ENCODE measurements at regions not wholly inside any gene's neighbourhood (a gene's known extent, or its start where the extent isn't known, plus 50 kb on each side); places are given as distances from the start of the nearest gene placed in this dataset.

GRCh38 chr2:8254791-8255447 lies 426.9 kb upstream of the ID2 start:
- H3K36me3 ChIP-seq (replicated peaks in 1 of 2; ENCODE audit: control insufficient read depth in 1 of 2, insufficient read depth in 2 of 2, low read length in 2 of 2): no peaks in the 10 kb centered on the region
- no peak overlapping the region for H3K27ac ChIP-seq (ENCODE audit: low read depth in 1 of 2, low read length in 2 of 2)
- TF ChIP-seq, protein P1, sequence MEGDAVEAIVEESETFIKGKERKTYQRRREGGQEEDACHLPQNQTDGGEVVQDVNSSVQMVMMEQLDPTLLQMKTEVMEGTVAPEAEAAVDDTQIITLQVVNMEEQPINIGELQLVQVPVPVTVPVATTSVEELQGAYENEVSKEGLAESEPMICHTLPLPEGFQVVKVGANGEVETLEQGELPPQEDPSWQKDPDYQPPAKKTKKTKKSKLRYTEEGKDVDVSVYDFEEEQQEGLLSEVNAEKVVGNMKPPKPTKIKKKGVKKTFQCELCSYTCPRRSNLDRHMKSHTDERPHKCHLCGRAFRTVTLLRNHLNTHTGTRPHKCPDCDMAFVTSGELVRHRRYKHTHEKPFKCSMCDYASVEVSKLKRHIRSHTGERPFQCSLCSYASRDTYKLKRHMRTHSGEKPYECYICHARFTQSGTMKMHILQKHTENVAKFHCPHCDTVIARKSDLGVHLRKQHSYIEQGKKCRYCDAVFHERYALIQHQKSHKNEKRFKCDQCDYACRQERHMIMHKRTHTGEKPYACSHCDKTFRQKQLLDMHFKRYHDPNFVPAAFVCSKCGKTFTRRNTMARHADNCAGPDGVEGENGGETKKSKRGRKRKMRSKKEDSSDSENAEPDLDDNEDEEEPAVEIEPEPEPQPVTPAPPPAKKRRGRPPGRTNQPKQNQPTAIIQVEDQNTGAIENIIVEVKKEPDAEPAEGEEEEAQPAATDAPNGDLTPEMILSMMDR (IDR thresholded peaks at IDR 0.05): no peak
- no peaks in the 10 kb centered on the region for H3K27me3 ChIP-seq (ENCODE audit: control insufficient read depth in 2 of 2, insufficient read depth in 2 of 2, low read length in 2 of 2)
- Mint-ChIP-seq H3K27ac (peak overlapping the region in 1 of 7 donors; percentile 38), H3K4me1 (peaks cover 25% of the 10 kb centered on the region), H3K4me3 (no peak overlapping the region), H3K9me3 (peaks cover 4 to 7% (median 6%) of the 10 kb centered on the region in 7 donors), H3K27me3 (ENCODE audit: low read depth in 3 of 3) (peaks cover 0 to 2% (median 2%) of the 10 kb centered on the region in 3 donors), H3K36me3 (peaks cover 0 to 1% of the 10 kb centered on the region in 2 donors)
- no peaks in the 10 kb centered on the region for H3K79me2 ChIP-seq (ENCODE audit: insufficient read depth, low read length)
- H3K4me3 ChIP-seq (replicated peaks in 1 of 3; ENCODE audit: low read depth in 2 of 3, low read length in 3 of 3): no peak overlapping the region
- intact Hi-C loops (cut with micrococcal nuclease): loop anchor here in 1 of 2 donors (2.0 kb wide), 1 partner anchor 20 kb away; no protein-coding TSS in a partner anchor
- no peak overlapping the region for H3K9ac ChIP-seq (ENCODE audit: insufficient read depth, low read length, poor library complexity, severe bottlenecking)
- no peaks in the 10 kb centered on the region for H3K9me3 ChIP-seq (replicated peaks in 1 of 2; ENCODE audit: control insufficient read depth in 1 of 2, insufficient read depth in 1 of 2, low read length in 2 of 2)
- 96% methylated on average over 5 of the region's 7 CpGs for WGBS (ENCODE audit: insufficient coverage)
- DNase-seq: no peak
- no peak overlapping the region for H2AFZ ChIP-seq (ENCODE audit: insufficient read depth, low read depth, low read length, poor library complexity, severe bottlenecking)
- peaks cover 21 to 24% of the 10 kb centered on the region in 2 donors for H3K4me1 ChIP-seq (ENCODE audit: control insufficient read depth in 1 of 2, insufficient read depth in 2 of 2, low read length in 2 of 2)
- no peak overlapping the region for H3K4me2 ChIP-seq (replicated peaks; ENCODE audit: extremely low read depth, low read length, poor library complexity, severe bottlenecking)
- no peaks in the 10 kb centered on the region for H4K20me1 ChIP-seq (ENCODE audit: insufficient read depth, low read length)

- H3K4me1 Mint-ChIP-seq: peaks cover 28% of the 10 kb centered on the region
- H3K4me3 Mint-ChIP-seq: no peak overlapping the region
- Histone ChIP-seq H3K27ac (ENCODE audit: low read depth in 1 of 2, low read length in 2 of 2) (no peak overlapping the region), H3K4me3 (replicated peaks in 1 of 3; ENCODE audit: low read depth in 2 of 3, low read length in 3 of 3) (no peak overlapping the region), H3K27me3 (ENCODE audit: control insufficient read depth in 2 of 2, insufficient read depth in 2 of 2, low read length in 2 of 2) (no peaks in the 10 kb centered on the region), H3K4me1 (ENCODE audit: control insufficient read depth in 1 of 2, insufficient read depth in 2 of 2, low read length in 2 of 2) (peaks cover 25 to 29% of the 10 kb centered on the region in 2 donors), H3K36me3 (replicated peaks in 1 of 2; ENCODE audit: control insufficient read depth in 1 of 2, insufficient read depth in 2 of 2, low read length in 2 of 2) (no peaks in the 10 kb centered on the region), H4K20me1 (ENCODE audit: insufficient read depth, low read length) (no peaks in the 10 kb centered on the region), H3K4me2 (replicated peaks; ENCODE audit: extremely low read depth, low read length, poor library complexity, severe bottlenecking) (no peak overlapping the region), H2AFZ (ENCODE audit: insufficient read depth, low read depth, low read length, poor library complexity, severe bottlenecking) (no peak overlapping the region), H3K9ac (ENCODE audit: insufficient read depth, low read length, poor library complexity, severe bottlenecking) (no peak overlapping the region), H3K79me2 (ENCODE audit: insufficient read depth, low read length) (no peaks in the 10 kb centered on the region), H3K9me3 (replicated peaks in 1 of 2; ENCODE audit: control insufficient read depth in 1 of 2, insufficient read depth in 1 of 2, low read length in 2 of 2) (no peaks in the 10 kb centered on the region)
- peaks cover under 1 to 5% (median 2%) of the 10 kb centered on the region in 7 donors for H3K9me3 Mint-ChIP-seq
- H3K27ac Mint-ChIP-seq: no peak overlapping the region
- peaks cover 0 to 1% of the 10 kb centered on the region in 2 donors for H3K36me3 Mint-ChIP-seq
- 100% methylated on average over 1 of the region's 1 CpG for WGBS (ENCODE audit: insufficient coverage)
- DNase-seq: no peak
- peaks cover 0 to 2% (median 2%) of the 10 kb centered on the region in 3 donors for H3K27me3 Mint-ChIP-seq (ENCODE audit: low read depth in 3 of 3)
- TF ChIP-seq, protein P1 (IDR thresholded peaks at IDR 0.05): no peak
- intact Hi-C loops (cut with micrococcal nuclease): loop anchor here in 1 of 2 donors (2.0 kb wide), 1 partner anchor 19 kb away; no protein-coding TSS in a partner anchor
Observed at GRCh38 chr2:8255448-8255800, 426.4 kb upstream of the ID2 start.

Measured in CD14-positive monocyte (primary cell).